ENCODE measurements at regions not wholly inside any gene's neighbourhood (a gene's known extent, or its start where the extent isn't known, plus 50 kb on each side); places are given as distances from the start of the nearest gene placed in this dataset.

- H3K4me1 Mint-ChIP-seq (ENCODE audit: low read depth, unreplicated experiment) = peaks cover 49% of the 10 kb centered on the region
- peak overlapping the region; percentile 70 for H3K27ac Mint-ChIP-seq (ENCODE audit: unreplicated experiment)
- peaks cover 5% of the 10 kb centered on the region for H3K27me3 Mint-ChIP-seq (ENCODE audit: unreplicated experiment)
- H3K9me3 Mint-ChIP-seq (ENCODE audit: unreplicated experiment) = peaks cover 10% of the 10 kb centered on the region
- TF ChIP-seq, protein P1, sequence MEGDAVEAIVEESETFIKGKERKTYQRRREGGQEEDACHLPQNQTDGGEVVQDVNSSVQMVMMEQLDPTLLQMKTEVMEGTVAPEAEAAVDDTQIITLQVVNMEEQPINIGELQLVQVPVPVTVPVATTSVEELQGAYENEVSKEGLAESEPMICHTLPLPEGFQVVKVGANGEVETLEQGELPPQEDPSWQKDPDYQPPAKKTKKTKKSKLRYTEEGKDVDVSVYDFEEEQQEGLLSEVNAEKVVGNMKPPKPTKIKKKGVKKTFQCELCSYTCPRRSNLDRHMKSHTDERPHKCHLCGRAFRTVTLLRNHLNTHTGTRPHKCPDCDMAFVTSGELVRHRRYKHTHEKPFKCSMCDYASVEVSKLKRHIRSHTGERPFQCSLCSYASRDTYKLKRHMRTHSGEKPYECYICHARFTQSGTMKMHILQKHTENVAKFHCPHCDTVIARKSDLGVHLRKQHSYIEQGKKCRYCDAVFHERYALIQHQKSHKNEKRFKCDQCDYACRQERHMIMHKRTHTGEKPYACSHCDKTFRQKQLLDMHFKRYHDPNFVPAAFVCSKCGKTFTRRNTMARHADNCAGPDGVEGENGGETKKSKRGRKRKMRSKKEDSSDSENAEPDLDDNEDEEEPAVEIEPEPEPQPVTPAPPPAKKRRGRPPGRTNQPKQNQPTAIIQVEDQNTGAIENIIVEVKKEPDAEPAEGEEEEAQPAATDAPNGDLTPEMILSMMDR (IDR thresholded peaks at IDR 0.05; ENCODE audit: partially characterized antibody, unreplicated experiment) = no peak
- DNase-seq = peak; percentile 61
- H3K36me3 Mint-ChIP-seq (ENCODE audit: unreplicated experiment) = no peaks in the 10 kb centered on the region
- H3K4me3 Mint-ChIP-seq (ENCODE audit: unreplicated experiment) = peak overlapping the region; percentile 51
Observed at GRCh38 chr9:19650312-19650711, 138.5 kb downstream of the SLC24A2 start.

- H3K27ac Mint-ChIP-seq (ENCODE audit: unreplicated experiment) = peak overlapping the region; percentile 70
- TF ChIP-seq, protein P1 (IDR thresholded peaks at IDR 0.05; ENCODE audit: partially characterized antibody, unreplicated experiment) = no peak
- peaks cover 10% of the 10 kb centered on the region for H3K9me3 Mint-ChIP-seq (ENCODE audit: unreplicated experiment)
- no peak for DNase-seq
- peaks cover 5% of the 10 kb centered on the region for H3K27me3 Mint-ChIP-seq (ENCODE audit: unreplicated experiment)
- no peak overlapping the region for H3K4me3 Mint-ChIP-seq (ENCODE audit: unreplicated experiment)
- H3K4me1 Mint-ChIP-seq (ENCODE audit: low read depth, unreplicated experiment) = peaks cover 49% of the 10 kb centered on the region
- H3K36me3 Mint-ChIP-seq (ENCODE audit: unreplicated experiment) = no peaks in the 10 kb centered on the region
Observed at GRCh38 chr9:19649336-19650041, 139.3 kb downstream of the SLC24A2 start.

GRCh38 chr9:19648672-19649071 is 140.2 kb downstream of the SLC24A2 start:
- Mint-ChIP-seq H3K27ac (ENCODE audit: unreplicated experiment) (no peak overlapping the region), H3K36me3 (ENCODE audit: unreplicated experiment) (no peaks in the 10 kb centered on the region), H3K9me3 (ENCODE audit: unreplicated experiment) (peaks cover 10% of the 10 kb centered on the region), H3K27me3 (ENCODE audit: unreplicated experiment) (peaks cover 5% of the 10 kb centered on the region), H3K4me3 (ENCODE audit: unreplicated experiment) (no peak overlapping the region), H3K4me1 (ENCODE audit: low read depth, unreplicated experiment) (peaks cover 49% of the 10 kb centered on the region)
- TF ChIP-seq, protein P1 (IDR thresholded peaks at IDR 0.05; ENCODE audit: partially characterized antibody, unreplicated experiment) = no peak
- DNase-seq = no peak

DNA sequence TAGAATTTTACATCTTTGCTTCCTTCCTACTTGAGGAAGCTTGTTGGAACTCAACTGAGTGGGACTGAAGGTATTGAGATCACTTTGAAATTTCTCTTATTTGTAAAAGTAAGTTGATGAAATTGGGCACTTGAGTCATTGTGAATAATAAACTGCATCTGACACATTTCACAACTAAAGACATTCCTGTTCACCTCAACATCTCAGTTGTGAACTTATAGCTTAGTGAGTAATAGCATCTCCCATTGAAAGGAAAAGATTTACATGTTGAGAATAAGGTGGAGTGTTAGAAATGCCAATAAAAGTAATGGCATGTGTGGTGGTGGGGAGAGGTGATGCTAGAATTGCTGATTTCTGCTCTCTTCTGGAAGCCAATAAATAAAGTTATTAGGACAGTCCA is 145.0 kb downstream of the SLC24A2 start:
- peaks cover 6% of the 10 kb centered on the region for H3K27me3 Mint-ChIP-seq (ENCODE audit: unreplicated experiment)
- TF ChIP-seq, protein P1 (IDR thresholded peaks at IDR 0.05; ENCODE audit: partially characterized antibody, unreplicated experiment) = no peak
- H3K36me3 Mint-ChIP-seq (ENCODE audit: unreplicated experiment) = no peaks in the 10 kb centered on the region
- no peak for DNase-seq
- H3K4me1 Mint-ChIP-seq (ENCODE audit: low read depth, unreplicated experiment) = peaks cover 15% of the 10 kb centered on the region
- H3K4me3 Mint-ChIP-seq (ENCODE audit: unreplicated experiment) = no peak overlapping the region
- H3K27ac Mint-ChIP-seq (ENCODE audit: unreplicated experiment) = no peak overlapping the region
- H3K9me3 Mint-ChIP-seq (ENCODE audit: unreplicated experiment) = peaks cover 1% of the 10 kb centered on the region

DNA sequence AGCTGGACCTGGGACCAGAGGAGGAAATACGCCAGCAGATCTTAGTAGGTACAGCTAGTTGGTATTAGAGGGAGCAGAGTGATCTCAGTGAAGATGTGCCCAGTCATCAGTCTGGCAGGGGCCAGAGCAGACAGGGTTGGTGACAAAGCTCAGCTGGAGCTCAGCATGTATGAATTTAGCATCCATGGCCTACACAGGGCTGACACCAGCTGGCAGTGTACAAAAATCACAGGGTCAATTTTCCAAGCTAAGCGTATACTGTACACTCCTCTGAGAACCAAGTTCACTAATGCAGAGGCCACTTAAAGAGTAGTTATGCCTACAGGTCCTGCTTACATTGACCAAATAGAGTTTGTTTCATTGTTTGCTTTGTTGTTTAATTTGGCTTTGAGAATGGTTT is 146.6 kb downstream of the SLC24A2 start:
- Mint-ChIP-seq H3K27ac (ENCODE audit: unreplicated experiment) (peak overlapping the region; percentile 19), H3K4me3 (ENCODE audit: unreplicated experiment) (no peak overlapping the region), H3K27me3 (ENCODE audit: unreplicated experiment) (peaks cover 6% of the 10 kb centered on the region), H3K4me1 (ENCODE audit: low read depth, unreplicated experiment) (peaks cover 13% of the 10 kb centered on the region), H3K9me3 (ENCODE audit: unreplicated experiment) (peaks cover 1% of the 10 kb centered on the region), H3K36me3 (ENCODE audit: unreplicated experiment) (no peaks in the 10 kb centered on the region)
- DNase-seq = peak; percentile 31
- TF ChIP-seq, protein P1 (IDR thresholded peaks at IDR 0.05; ENCODE audit: partially characterized antibody, unreplicated experiment) = no peak

Data from glutamatergic neuron (in vitro differentiated cells).